CD1c-positive myeloid dendritic cell (primary cell): ENCODE measurements at regions not wholly inside any gene's neighbourhood (a gene's known extent, or its start where the extent isn't known, plus 50 kb on each side); places are given as distances from the start of the nearest gene placed in this dataset.
"Not testable (repeated sequence)": the region's sequence is repeated elsewhere in the genome, so short reads cannot be mapped to it uniquely, and the experiment has no call there.

Experiments
- DNase-seq: peaks from one replicate; pipeline ENCODE4 v3.0.0-alpha.2; 2016; ENCODE audit errors: extremely low spot score

- DNase-seq: no peak
Observed at GRCh38 chr5:116789522-116789921, 214.9 kb upstream of the SEMA6A start.

- no peak for DNase-seq
Observed at GRCh38 chr5:116788851-116789403, 214.3 kb upstream of the SEMA6A start.

GRCh38 chr5:116787570-116787969 is 212.9 kb upstream of the SEMA6A start:
- DNase-seq: no peak

- DNase-seq: no peak
Observed at GRCh38 chr5:116785106-116785505, 210.5 kb upstream of the SEMA6A start.

- DNase-seq: no peak
Observed at GRCh38 chr5:116779846-116780245, 205.2 kb upstream of the SEMA6A start.

GRCh38 chr5:116778651-116779280 is 204.1 kb upstream of the SEMA6A start:
- DNase-seq: no peak

- DNase-seq: no peak
Observed at GRCh38 chr5:116778032-116778431, 203.4 kb upstream of the SEMA6A start.

GRCh38 chr5:116773926-116774325 is 199.3 kb upstream of the SEMA6A start:
- no peak for DNase-seq

- DNase-seq: no peak
Observed at GRCh38 chr5:116772806-116773205, 198.2 kb upstream of the SEMA6A start.

- DNase-seq: no peak
Observed at GRCh38 chr5:116772152-116772501, 197.5 kb upstream of the SEMA6A start.

- DNase-seq: no peak
Observed at GRCh38 chr5:116771466-116772151, 197.0 kb upstream of the SEMA6A start.

GRCh38 chr5:116769953-116770352 is 195.3 kb upstream of the SEMA6A start:
- DNase-seq: not testable (repeated sequence)

GRCh38 chr5:116769470-116769869 is 194.8 kb upstream of the SEMA6A start:
- no peak for DNase-seq

- DNase-seq: no peak
Observed at GRCh38 chr5:116766470-116766947, 191.9 kb upstream of the SEMA6A start.

GRCh38 chr5:116765441-116765840 is 190.8 kb upstream of the SEMA6A start:
- no peak for DNase-seq

- DNase-seq: no peak
Observed at GRCh38 chr5:116764941-116765340, 190.3 kb upstream of the SEMA6A start.

GRCh38 chr5:116763987-116764866 is 189.6 kb upstream of the SEMA6A start:
- no peak for DNase-seq

- no peak for DNase-seq
Observed at GRCh38 chr5:116759860-116760640, 185.4 kb upstream of the SEMA6A start.

- no peak for DNase-seq
Observed at GRCh38 chr5:116757326-116757725, 182.7 kb upstream of the SEMA6A start.

- DNase-seq: no peak
Observed at GRCh38 chr5:116756531-116756930, 181.9 kb upstream of the SEMA6A start.

GRCh38 chr5:116754556-116754955 is 179.9 kb upstream of the SEMA6A start:
- DNase-seq: no peak
